ENCODE measurements at regions not wholly inside any gene's neighbourhood (a gene's known extent, or its start where the extent isn't known, plus 50 kb on each side); places are given as distances from the start of the nearest gene placed in this dataset.

- TF ChIP-seq CTCF (IDR thresholded peaks at IDR 0.05), result no peak
- no peak for TF ChIP-seq POLR2A (IDR thresholded peaks at IDR 0.05)
These were observed 578.6 kb downstream of the PCDH7 start for GRCh38 chr4:31298737-31299136.

Measured in right lobe of liver (tissue), 4 donors.